Upper lobe of right lung (tissue), 1 donor: ENCODE measurements at regions not wholly inside any gene's neighbourhood (a gene's known extent, or its start where the extent isn't known, plus 50 kb on each side); places are given as distances from the start of the nearest gene placed in this dataset.

Experiments used
- ATAC-seq: fragments of 200-7000 bp; cut with Tn5 transposase; one replicate; pipeline ENCODE4 v1.9.1; 2020; ENCODE audit warnings: mild to moderate bottlenecking, moderate library complexity
- DNase-seq: peaks from one replicate; pipeline ENCODE4 v3.0.0-alpha.2; 2020
- H3K27ac ChIP-seq: fragments of 200-600 bp; one replicate; pipeline ENCODE4 v1.8.0; 2022
- H3K27me3 ChIP-seq: fragments of 200-600 bp; one replicate; pipeline ENCODE4 v1.8.0; 2022; ENCODE audit warnings: mild to moderate bottlenecking
- H3K36me3 ChIP-seq: fragments of 200-600 bp; one replicate; pipeline ENCODE4 v1.8.0; 2022
- H3K4me1 ChIP-seq: fragments of 200-600 bp; one replicate; pipeline ENCODE4 v1.8.0; 2022
- H3K4me3 ChIP-seq: fragments of 200-600 bp; one replicate; pipeline ENCODE4 v1.8.0; 2022; ENCODE audit warnings: mild to moderate bottlenecking
- H3K9me3 ChIP-seq: fragments of 200-600 bp; one replicate; pipeline ENCODE4 v1.8.0; 2022
- intact Hi-C: fragments of 100-400 bp; cut with DNase I; formaldehyde crosslinking; loops from one replicate; pipeline ENCODE4 v1.11.0; 2022
- TF ChIP-seq, protein P1 (sequence below): fragments of 200-600 bp; IDR thresholded peaks from one replicate; pipeline ENCODE4 v1.8.0; 2022; ENCODE audit warnings: antibody characterized with exemption
- donor health status: DM: no; HTN: yes; CAD: no; lungs with severe emphysema.

DNA sequence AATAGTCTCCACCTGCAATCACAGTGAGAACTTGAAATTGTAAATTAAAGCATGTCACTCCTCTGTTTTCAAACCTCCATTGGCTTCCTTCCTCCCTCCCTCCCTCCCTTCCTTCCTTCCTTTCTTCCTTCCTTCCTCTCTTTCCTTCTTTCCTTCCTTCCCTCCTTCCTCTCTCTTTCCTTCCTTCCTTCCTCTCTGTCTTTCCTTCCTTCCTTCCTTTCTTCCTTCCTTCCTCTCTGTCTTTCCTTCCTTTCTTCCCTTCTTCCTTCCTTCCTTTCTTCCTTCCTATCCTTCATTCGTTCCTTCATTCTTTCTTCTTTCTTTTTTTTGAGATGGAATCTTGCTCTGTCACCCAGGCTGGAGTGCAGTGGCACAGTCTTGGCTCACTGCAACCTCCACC, 595.0 kb upstream of the ZNF608 start:
- TF ChIP-seq, protein P1, sequence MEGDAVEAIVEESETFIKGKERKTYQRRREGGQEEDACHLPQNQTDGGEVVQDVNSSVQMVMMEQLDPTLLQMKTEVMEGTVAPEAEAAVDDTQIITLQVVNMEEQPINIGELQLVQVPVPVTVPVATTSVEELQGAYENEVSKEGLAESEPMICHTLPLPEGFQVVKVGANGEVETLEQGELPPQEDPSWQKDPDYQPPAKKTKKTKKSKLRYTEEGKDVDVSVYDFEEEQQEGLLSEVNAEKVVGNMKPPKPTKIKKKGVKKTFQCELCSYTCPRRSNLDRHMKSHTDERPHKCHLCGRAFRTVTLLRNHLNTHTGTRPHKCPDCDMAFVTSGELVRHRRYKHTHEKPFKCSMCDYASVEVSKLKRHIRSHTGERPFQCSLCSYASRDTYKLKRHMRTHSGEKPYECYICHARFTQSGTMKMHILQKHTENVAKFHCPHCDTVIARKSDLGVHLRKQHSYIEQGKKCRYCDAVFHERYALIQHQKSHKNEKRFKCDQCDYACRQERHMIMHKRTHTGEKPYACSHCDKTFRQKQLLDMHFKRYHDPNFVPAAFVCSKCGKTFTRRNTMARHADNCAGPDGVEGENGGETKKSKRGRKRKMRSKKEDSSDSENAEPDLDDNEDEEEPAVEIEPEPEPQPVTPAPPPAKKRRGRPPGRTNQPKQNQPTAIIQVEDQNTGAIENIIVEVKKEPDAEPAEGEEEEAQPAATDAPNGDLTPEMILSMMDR = no peak
- ATAC-seq (no peak), DNase-seq (no peak)
- intact Hi-C loops = no loop called here
- Histone ChIP-seq H3K36me3 (no peaks in the 10 kb centered on the region), H3K9me3 (no peaks in the 10 kb centered on the region), H3K4me1 (no peaks in the 10 kb centered on the region), H3K27me3 (no peaks in the 10 kb centered on the region), H3K27ac (no peak overlapping the region), H3K4me3 (no peak overlapping the region)

DNA sequence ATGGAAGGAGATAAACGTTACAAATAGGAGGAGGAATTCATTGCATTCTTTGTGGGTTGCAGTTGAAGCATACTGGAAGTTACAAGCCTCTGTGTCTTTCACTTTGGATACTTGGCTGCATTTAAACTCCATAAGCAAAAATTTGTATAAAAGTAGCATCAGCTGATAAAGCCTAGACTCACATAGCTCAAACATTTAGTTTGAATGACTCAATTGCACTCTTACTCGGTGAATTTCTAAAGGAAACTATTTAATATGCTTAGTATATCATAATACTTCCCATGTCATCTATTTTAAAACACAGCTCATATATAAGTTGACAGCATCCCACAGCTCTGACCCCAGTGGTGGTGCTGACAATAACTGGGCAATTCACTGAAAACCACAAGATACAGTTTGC, 596.6 kb upstream of the ZNF608 start:
- H3K36me3 ChIP-seq = no peaks in the 10 kb centered on the region
- no peak for ATAC-seq
- H3K4me3 ChIP-seq = no peak overlapping the region
- H3K4me1 ChIP-seq = no peaks in the 10 kb centered on the region
- no peak overlapping the region for H3K27ac ChIP-seq
- TF ChIP-seq, protein P1 = no peak
- H3K27me3 ChIP-seq = no peaks in the 10 kb centered on the region
- intact Hi-C loops = no loop called here
- no peaks in the 10 kb centered on the region for H3K9me3 ChIP-seq
- no peak for DNase-seq

DNA sequence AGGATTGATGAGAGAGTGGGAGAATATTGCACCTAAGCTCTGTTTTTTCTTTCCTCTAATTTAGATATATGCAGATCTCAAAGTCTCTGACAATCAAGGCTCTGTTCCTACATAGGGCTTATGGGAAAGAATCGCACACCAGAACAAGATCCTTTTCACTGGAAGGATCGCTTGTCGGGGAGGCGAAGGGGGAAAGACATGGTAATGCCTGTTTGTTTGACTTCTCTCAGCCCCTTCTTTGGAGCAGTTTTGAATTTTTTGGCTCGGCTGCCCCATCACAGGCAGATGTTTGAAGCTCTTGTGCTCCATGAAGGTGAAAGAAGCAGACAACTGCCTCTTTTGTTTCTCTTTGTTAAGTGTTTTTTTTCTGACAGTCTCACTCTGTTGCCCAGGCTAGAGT, 599.9 kb upstream of the ZNF608 start:
- Histone ChIP-seq H3K27me3 (no peaks in the 10 kb centered on the region), H3K36me3 (no peaks in the 10 kb centered on the region), H3K4me1 (peaks cover 10% of the 10 kb centered on the region), H3K27ac (no peak overlapping the region), H3K9me3 (no peaks in the 10 kb centered on the region), H3K4me3 (no peak overlapping the region)
- no peak for ATAC-seq
- TF ChIP-seq, protein P1 = no peak
- intact Hi-C loops = no loop called here
- DNase-seq = no peak

DNA sequence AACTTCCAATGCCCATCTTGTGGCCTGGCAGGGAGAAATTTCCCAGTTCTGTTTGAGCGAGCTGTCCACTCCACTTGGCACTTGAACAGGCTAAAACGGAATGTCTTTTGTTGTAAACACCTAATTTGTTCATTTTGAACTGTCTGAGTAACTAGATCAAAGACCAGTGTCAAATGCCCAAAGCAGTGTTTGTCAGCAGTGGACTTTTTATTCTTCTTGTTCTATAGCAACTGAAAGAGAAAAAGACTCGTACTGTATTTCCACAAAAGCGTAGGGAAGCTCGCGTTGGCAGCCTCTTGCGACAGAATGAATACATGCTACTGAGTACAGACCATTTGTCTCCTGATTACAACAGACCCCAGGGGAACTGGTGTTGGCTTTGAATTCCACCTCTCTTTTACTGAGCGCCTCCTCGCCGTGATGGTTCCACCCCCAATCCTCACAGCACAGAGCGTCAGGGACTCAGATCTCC, 601.8 kb upstream of the ZNF608 start:
- TF ChIP-seq, protein P1 = no peak
- intact Hi-C loops = no loop called here
- Histone ChIP-seq H3K9me3 (no peaks in the 10 kb centered on the region), H3K27me3 (no peaks in the 10 kb centered on the region), H3K27ac (no peak overlapping the region), H3K36me3 (no peaks in the 10 kb centered on the region), H3K4me3 (no peak overlapping the region), H3K4me1 (peaks cover 10% of the 10 kb centered on the region)
- DNase-seq = no peak
- no peak for ATAC-seq

DNA sequence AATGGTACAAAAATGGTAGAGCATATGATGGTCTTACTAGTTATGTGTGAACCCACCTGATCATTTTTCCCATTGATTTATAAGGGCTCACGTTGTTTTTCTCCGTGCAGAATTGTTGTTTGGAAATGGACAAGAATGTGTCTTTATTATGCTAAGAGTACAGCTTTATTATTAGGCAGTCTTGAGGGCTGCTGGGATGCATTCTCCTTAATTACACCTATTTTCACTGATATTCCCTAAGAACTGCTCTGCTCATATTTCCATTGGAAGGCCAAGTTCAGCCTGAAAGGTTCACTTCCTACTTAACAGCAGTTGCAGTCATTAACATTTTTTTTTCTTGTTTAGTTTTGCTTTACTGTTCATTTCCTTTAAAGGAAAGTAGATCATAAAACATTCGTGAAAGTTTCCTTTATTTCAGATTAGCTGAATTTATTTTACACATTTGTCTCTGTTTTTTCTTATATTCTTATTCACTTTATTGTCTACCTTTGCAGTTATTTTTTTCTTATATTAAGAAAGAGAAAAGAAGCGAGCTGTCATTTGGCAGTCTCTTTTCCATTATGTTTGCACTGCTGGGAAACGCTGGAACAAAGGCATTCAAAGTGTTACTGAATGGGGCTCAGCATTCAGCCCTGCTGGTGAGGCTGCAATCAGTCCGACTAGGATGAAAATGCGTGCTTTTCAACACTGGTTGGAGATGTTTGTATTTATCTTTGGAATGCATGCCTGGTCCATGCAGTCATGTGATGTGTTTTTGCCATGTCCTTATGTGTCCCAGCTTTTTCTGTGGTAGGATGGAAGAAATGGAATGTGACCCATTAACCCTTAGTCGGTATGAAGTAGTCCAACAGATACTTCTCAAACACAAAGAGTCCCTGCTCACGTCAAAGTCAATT, 602.7 kb upstream of the ZNF608 start:
- Histone ChIP-seq H3K4me1 (peaks cover 10% of the 10 kb centered on the region), H3K27ac (no peak overlapping the region), H3K27me3 (no peaks in the 10 kb centered on the region), H3K9me3 (no peaks in the 10 kb centered on the region), H3K4me3 (no peak overlapping the region), H3K36me3 (no peaks in the 10 kb centered on the region)
- ATAC-seq = peak; percentile 51
- DNase-seq = no peak
- intact Hi-C loops = no loop called here
- TF ChIP-seq, protein P1 = no peak
